AG04450 (cell line): ENCODE measurements at regions not wholly inside any gene's neighbourhood (a gene's known extent, or its start where the extent isn't known, plus 50 kb on each side); places are given as distances from the start of the nearest gene placed in this dataset.

Source experiments
- CTCF ChIA-PET: fragments of 300-600, 350-600 bp; formaldehyde crosslinking; extraction: SDS; loops from one replicate; lab custom pipeline; 2022; ENCODE audit warnings: antibody characterized with exemption, inconsistent platforms; lab: Charles Lee
- POLR2A ChIA-PET: fragments of 350-600 bp; formaldehyde crosslinking; extraction: SDS; loops from one replicate; lab custom pipeline; 2021; ENCODE audit warnings: antibody characterized with exemption, inconsistent platforms; lab: Yijun Ruan, JAX
- DNase-seq: peaks from one replicate; pipeline ENCODE4 v3.0.0-alpha.2; 2011; ENCODE audit warnings: low read depth, low spot score
- H3K27ac ChIP-seq: one replicate; pipeline ENCODE4 v1.5.1; 2012; ENCODE audit warnings: low read depth, low read length, control low read depth
- H3K27me3 ChIP-seq: one replicate; pipeline ENCODE4 v1.6.0; 2012; ENCODE audit warnings: low read length; ENCODE audit not compliant: control insufficient read depth, insufficient read depth
- H3K4me3 ChIP-seq: 2 replicates; pipeline ENCODE4 v1.5.1; 2011; ENCODE audit warnings: mild to moderate bottlenecking, low read depth, low read length, control low read depth
- H3K9me3 ChIP-seq: 2 replicates; pipeline ENCODE4 v1.5.1; 2012; ENCODE audit warnings: low read length; ENCODE audit not compliant: control insufficient read depth, insufficient read depth
- CTCF ChIP-seq: IDR thresholded peaks from 2 replicates; pipeline ENCODE4 v1.5.1; 2011; ENCODE audit warnings: low read depth, low read length, control low read depth, inconsistent platforms

- POLR2A ChIA-PET = no interaction called here
- no peak overlapping the region for H3K27ac ChIP-seq
These were observed 106.8 kb upstream of the MPDZ start for GRCh38 chr9:13386316-13386715.

GRCh38 chr9:13383855-13384254 lies 104.4 kb upstream of the MPDZ start:
- Histone ChIP-seq H3K27me3 (no peaks in the 10 kb centered on the region), H3K4me3 (no peak overlapping the region), H3K27ac (no peak overlapping the region), H3K9me3 (0 out of 2 replicates have a peak, but pooled peaks cover 3% of the 10 kb centered on the region)
- ChIA-PET CTCF (no interaction called here), POLR2A (no interaction called here)
- TF ChIP-seq CTCF = no peak
- DNase-seq = no peak

More at GRCh38 chr9:13386316-13386715, 106.8 kb upstream of the MPDZ start:
- DNase-seq = no peak
- 0 out of 2 replicates have a peak, but pooled peaks cover 3% of the 10 kb centered on the region for H3K9me3 ChIP-seq
- H3K4me3 ChIP-seq = no peak overlapping the region
- no peaks in the 10 kb centered on the region for H3K27me3 ChIP-seq
- TF ChIP-seq CTCF = no peak
- CTCF ChIA-PET = no interaction called here

DNA sequence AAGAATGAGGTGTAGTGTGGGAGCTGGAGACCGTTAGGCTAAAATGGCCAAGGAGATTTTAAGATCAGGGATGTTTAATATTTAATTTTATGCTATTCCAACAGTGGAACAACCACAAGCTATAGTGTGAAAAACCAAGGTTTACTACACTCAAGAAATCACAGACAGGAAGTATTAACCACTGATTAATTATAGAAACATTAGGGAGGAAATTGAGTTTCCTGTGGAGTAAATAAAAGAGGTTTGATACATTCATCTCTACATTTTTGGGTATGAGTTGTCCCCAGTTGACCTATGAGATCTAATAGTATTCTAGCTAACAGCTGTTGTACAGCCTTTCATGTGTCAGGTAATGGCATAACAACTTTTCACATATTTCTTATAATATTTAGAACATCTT lies 103.7 kb upstream of the MPDZ start:
- 0 out of 2 replicates have a peak, but pooled peaks cover 3% of the 10 kb centered on the region for H3K9me3 ChIP-seq
- H3K27ac ChIP-seq = no peak overlapping the region
- POLR2A ChIA-PET = no interaction called here
- DNase-seq = no peak
- no peak for TF ChIP-seq CTCF
- H3K4me3 ChIP-seq = no peak overlapping the region
- H3K27me3 ChIP-seq = no peaks in the 10 kb centered on the region
- CTCF ChIA-PET = no interaction called here

GRCh38 chr9:13382595-13382994 lies 103.1 kb upstream of the MPDZ start:
- no peak for DNase-seq
- CTCF ChIA-PET = no interaction called here
- Histone ChIP-seq H3K9me3 (0 out of 2 replicates have a peak, but pooled peaks cover 3% of the 10 kb centered on the region), H3K27ac (no peak overlapping the region), H3K4me3 (no peak overlapping the region), H3K27me3 (no peaks in the 10 kb centered on the region)
- POLR2A ChIA-PET = no interaction called here
- no peak for TF ChIP-seq CTCF

- ChIA-PET CTCF (no interaction called here), POLR2A (no interaction called here)
- no peak for DNase-seq
- H3K4me3 ChIP-seq = no peak overlapping the region
- no peak overlapping the region for H3K27ac ChIP-seq
- 0 out of 2 replicates have a peak, but pooled peaks cover 3% of the 10 kb centered on the region for H3K9me3 ChIP-seq
- no peaks in the 10 kb centered on the region for H3K27me3 ChIP-seq
- no peak for TF ChIP-seq CTCF
These were observed 101.4 kb upstream of the MPDZ start for GRCh38 chr9:13380903-13381302.
